ENCODE measurements at regions not wholly inside any gene's neighbourhood (a gene's known extent, or its start where the extent isn't known, plus 50 kb on each side); places are given as distances from the start of the nearest gene placed in this dataset.
"Not testable (repeated sequence)": the region's sequence is repeated elsewhere in the genome, so short reads cannot be mapped to it uniquely, and the experiment has no call there.

DNA sequence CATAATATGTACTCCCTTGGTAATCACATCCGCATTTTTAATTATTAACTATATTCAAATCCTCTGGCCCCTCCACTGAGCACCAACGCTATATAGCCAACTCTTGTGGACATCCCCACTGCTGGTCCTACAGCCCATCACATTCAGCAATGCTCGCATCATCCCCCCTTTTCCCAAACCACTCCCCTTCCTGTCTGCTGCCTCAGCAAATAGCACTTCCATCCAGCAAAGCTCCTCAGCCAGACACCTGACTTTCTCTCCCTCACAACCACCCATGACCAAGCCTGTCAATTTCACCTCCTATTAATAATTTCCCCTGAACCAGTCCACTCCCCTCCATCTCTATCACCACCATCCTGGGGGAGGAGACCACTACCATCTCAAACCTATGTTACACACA lies 65.5 kb upstream of the KIF2A start:
- TF ChIP-seq POLR2A, EP300 (IDR thresholded peaks at IDR 0.05): not testable (repeated sequence)
- TF ChIP-seq, protein P1, sequence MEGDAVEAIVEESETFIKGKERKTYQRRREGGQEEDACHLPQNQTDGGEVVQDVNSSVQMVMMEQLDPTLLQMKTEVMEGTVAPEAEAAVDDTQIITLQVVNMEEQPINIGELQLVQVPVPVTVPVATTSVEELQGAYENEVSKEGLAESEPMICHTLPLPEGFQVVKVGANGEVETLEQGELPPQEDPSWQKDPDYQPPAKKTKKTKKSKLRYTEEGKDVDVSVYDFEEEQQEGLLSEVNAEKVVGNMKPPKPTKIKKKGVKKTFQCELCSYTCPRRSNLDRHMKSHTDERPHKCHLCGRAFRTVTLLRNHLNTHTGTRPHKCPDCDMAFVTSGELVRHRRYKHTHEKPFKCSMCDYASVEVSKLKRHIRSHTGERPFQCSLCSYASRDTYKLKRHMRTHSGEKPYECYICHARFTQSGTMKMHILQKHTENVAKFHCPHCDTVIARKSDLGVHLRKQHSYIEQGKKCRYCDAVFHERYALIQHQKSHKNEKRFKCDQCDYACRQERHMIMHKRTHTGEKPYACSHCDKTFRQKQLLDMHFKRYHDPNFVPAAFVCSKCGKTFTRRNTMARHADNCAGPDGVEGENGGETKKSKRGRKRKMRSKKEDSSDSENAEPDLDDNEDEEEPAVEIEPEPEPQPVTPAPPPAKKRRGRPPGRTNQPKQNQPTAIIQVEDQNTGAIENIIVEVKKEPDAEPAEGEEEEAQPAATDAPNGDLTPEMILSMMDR (IDR thresholded peaks at IDR 0.05), result not testable (repeated sequence)
